Peyer's patch (tissue), 4 donors: ENCODE measurements at regions not wholly inside any gene's neighbourhood (a gene's known extent, or its start where the extent isn't known, plus 50 kb on each side); places are given as distances from the start of the nearest gene placed in this dataset.

Experiments used
- POLR2A ChIP-seq, 2 donors: fragments of 450-650 bp; IDR thresholded peaks; one replicate each; pipeline ENCODE4 v1.5.1; 2017; ENCODE audit warnings: antibody characterized with exemption in 2 of 2, mild to moderate bottlenecking in 2 of 2, moderate library complexity in 2 of 2
- TF ChIP-seq, protein P1 (sequence below), 6 experiments: fragments of 450-650 bp in 4 of 6; fragments of 200-600 bp in 2 of 6; sonication (generic) in 1 of 6; IDR thresholded peaks; one replicate each; pipeline ENCODE4 v1.5.1; 2017 to 2019; ENCODE audit warnings: antibody characterized with exemption in 6 of 6, mild to moderate bottlenecking in 3 of 6, moderate library complexity in 1 of 6

GRCh38 chr12:91880528-91880927, 265.1 kb downstream of the BTG1 start:
- TF ChIP-seq POLR2A (IDR thresholded peaks at IDR 0.05), result no peak
- TF ChIP-seq, protein P1, sequence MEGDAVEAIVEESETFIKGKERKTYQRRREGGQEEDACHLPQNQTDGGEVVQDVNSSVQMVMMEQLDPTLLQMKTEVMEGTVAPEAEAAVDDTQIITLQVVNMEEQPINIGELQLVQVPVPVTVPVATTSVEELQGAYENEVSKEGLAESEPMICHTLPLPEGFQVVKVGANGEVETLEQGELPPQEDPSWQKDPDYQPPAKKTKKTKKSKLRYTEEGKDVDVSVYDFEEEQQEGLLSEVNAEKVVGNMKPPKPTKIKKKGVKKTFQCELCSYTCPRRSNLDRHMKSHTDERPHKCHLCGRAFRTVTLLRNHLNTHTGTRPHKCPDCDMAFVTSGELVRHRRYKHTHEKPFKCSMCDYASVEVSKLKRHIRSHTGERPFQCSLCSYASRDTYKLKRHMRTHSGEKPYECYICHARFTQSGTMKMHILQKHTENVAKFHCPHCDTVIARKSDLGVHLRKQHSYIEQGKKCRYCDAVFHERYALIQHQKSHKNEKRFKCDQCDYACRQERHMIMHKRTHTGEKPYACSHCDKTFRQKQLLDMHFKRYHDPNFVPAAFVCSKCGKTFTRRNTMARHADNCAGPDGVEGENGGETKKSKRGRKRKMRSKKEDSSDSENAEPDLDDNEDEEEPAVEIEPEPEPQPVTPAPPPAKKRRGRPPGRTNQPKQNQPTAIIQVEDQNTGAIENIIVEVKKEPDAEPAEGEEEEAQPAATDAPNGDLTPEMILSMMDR (IDR thresholded peaks at IDR 0.05), result no peak
